HEK293 (cell line): ENCODE measurements at regions not wholly inside any gene's neighbourhood (a gene's known extent, or its start where the extent isn't known, plus 50 kb on each side); places are given as distances from the start of the nearest gene placed in this dataset.

Source experiments
- CTCF ChIA-PET: fragments of 350-600 bp; formaldehyde crosslinking; extraction: SDS; loops from one replicate; lab custom pipeline; 2021; ENCODE audit warnings: antibody characterized with exemption; lab: Yijun Ruan, JAX
- POLR2A ChIA-PET: fragments of 300-600 bp; formaldehyde crosslinking; extraction: SDS; loops from one replicate; lab custom pipeline; 2020; ENCODE audit warnings: antibody characterized with exemption, inconsistent platforms; lab: Yijun Ruan, JAX
- H3K27ac ChIP-seq: fragments of 200-500 bp; sonication (Bioruptor generic); 2 replicates; pipeline ENCODE4 v1.5.1; 2014; ENCODE audit warnings: low read depth, low read length, control low read depth, inconsistent platforms; ENCODE audit errors: extremely low read depth
- H3K36me3 ChIP-seq, 2 experiments: fragments of 200-500 bp in 1 of 2; sonication (Bioruptor generic) in 1 of 2; 1 replicate in 1 of 2; 2 replicates in 1 of 2; pipeline ENCODE4 v1.5.1; 2014 to 2017; ENCODE audit warnings: inconsistent platforms in 2 of 2, low read length in 2 of 2; ENCODE audit not compliant: control insufficient read depth in 2 of 2, insufficient read depth in 1 of 2
- H3K4me1 ChIP-seq: fragments of 200-500 bp; sonication (Bioruptor generic); 2 replicates; pipeline ENCODE4 v1.5.1; 2014; ENCODE audit warnings: mild to moderate bottlenecking, low read length, inconsistent platforms; ENCODE audit not compliant: control insufficient read depth, insufficient read depth
- H3K4me3 ChIP-seq: 2 replicates; pipeline ENCODE4 v1.5.1; 2011; ENCODE audit warnings: low read depth, mild to moderate bottlenecking, control low read depth, low read length, moderate library complexity
- H3K9me3 ChIP-seq: fragments of 200-500 bp; sonication (Bioruptor generic); 2 replicates; pipeline ENCODE4 v1.5.1; 2014; ENCODE audit warnings: low read depth, low read length, inconsistent platforms; ENCODE audit not compliant: control insufficient read depth, insufficient read depth
- BCL11B ChIP-seq: fragments of 450-650 bp; formaldehyde crosslinking; IDR thresholded peaks from 2 replicates; pipeline ENCODE4 v1.5.1; 2016; ENCODE audit warnings: low read depth, missing biosample characterization, missing genetic modification characterization
- CTCF ChIP-seq: fragments of 450-650 bp; formaldehyde crosslinking; IDR thresholded peaks from 2 replicates; pipeline ENCODE4 v1.5.1; 2016; ENCODE audit warnings: missing biosample characterization, missing genetic modification characterization
- ELK4 ChIP-seq: IDR thresholded peaks from 2 replicates; pipeline ENCODE4 v1.6.1; 2011; ENCODE audit warnings: mild to moderate bottlenecking, low read depth, low read length, borderline replicate concordance
- HOXA7 ChIP-seq: sonication (generic); formaldehyde crosslinking; IDR thresholded peaks from 2 replicates; pipeline ENCODE4 v1.8.1; 2022; ENCODE audit warnings: missing genetic modification reagents, borderline replicate concordance
- HOXD13 ChIP-seq: sonication (generic); formaldehyde crosslinking; IDR thresholded peaks from 2 replicates; pipeline ENCODE4 v1.8.0; 2022; ENCODE audit warnings: missing genetic modification reagents, borderline replicate concordance
- KLF1 ChIP-seq: fragments of 450-650 bp; formaldehyde crosslinking; IDR thresholded peaks from 2 replicates; pipeline ENCODE4 v1.5.1; 2016; ENCODE audit warnings: missing biosample characterization, missing genetic modification characterization
- MYNN ChIP-seq: fragments of 450-650 bp; formaldehyde crosslinking; IDR thresholded peaks from 2 replicates; pipeline ENCODE4 v1.5.1; 2016; ENCODE audit warnings: missing biosample characterization, missing genetic modification characterization, borderline replicate concordance
- MZF1 ChIP-seq: fragments of 450-650 bp; formaldehyde crosslinking; IDR thresholded peaks from 2 replicates; pipeline ENCODE4 v1.5.1; 2017; ENCODE audit warnings: missing biosample characterization, missing genetic modification characterization, borderline replicate concordance
- SP3 ChIP-seq: fragments of 450-650 bp; formaldehyde crosslinking; IDR thresholded peaks from 2 replicates; pipeline ENCODE4 v1.5.1; 2016; ENCODE audit warnings: missing biosample characterization, missing genetic modification characterization
- ZFP41 ChIP-seq: fragments of 450-650 bp; formaldehyde crosslinking; IDR thresholded peaks from 2 replicates; pipeline ENCODE4 v1.5.1; 2016; ENCODE audit warnings: missing biosample characterization, missing genetic modification characterization, borderline replicate concordance
- ZNF121 ChIP-seq: fragments of 450-650 bp; formaldehyde crosslinking; IDR thresholded peaks from 2 replicates; pipeline ENCODE4 v1.5.1; 2016; ENCODE audit warnings: missing biosample characterization, missing genetic modification characterization
- ZNF248 ChIP-seq: fragments of 450-650 bp; formaldehyde crosslinking; IDR thresholded peaks from 2 replicates; pipeline ENCODE4 v1.5.1; 2017; ENCODE audit warnings: missing biosample characterization, missing genetic modification characterization
- ZNF280D ChIP-seq: fragments of 450-650 bp; formaldehyde crosslinking; IDR thresholded peaks from 2 replicates; pipeline ENCODE4 v1.5.1; 2016; ENCODE audit warnings: missing biosample characterization, missing genetic modification characterization
- ZNF292 ChIP-seq: fragments of 450-650 bp; formaldehyde crosslinking; IDR thresholded peaks from 2 replicates; pipeline ENCODE4 v1.5.1; 2016; ENCODE audit warnings: low read depth, missing biosample characterization, missing genetic modification characterization, borderline replicate concordance
- ZNF311 ChIP-seq: fragments of 450-650 bp; formaldehyde crosslinking; IDR thresholded peaks from 2 replicates; pipeline ENCODE4 v1.5.1; 2017; ENCODE audit warnings: missing biosample characterization, missing genetic modification characterization, borderline replicate concordance
- ZNF501 ChIP-seq: fragments of 450-650 bp; formaldehyde crosslinking; IDR thresholded peaks from 2 replicates; pipeline ENCODE4 v1.5.1; 2016; ENCODE audit warnings: missing biosample characterization, missing genetic modification characterization
- ZNF529 ChIP-seq: fragments of 450-650 bp; formaldehyde crosslinking; IDR thresholded peaks from 2 replicates; pipeline ENCODE4 v1.5.1; 2017; ENCODE audit warnings: missing genetic modification characterization, missing biosample characterization; ENCODE audit not compliant: insufficient replicate concordance
- ZNF549 ChIP-seq: fragments of 450-650 bp; IDR thresholded peaks from 2 replicates; pipeline ENCODE4 v1.5.1; 2018; ENCODE audit warnings: missing biosample characterization, missing genetic modification characterization, mild to moderate bottlenecking, inconsistent platforms, moderate library complexity
- ZNF610 ChIP-seq: fragments of 450-650 bp; formaldehyde crosslinking; IDR thresholded peaks from 2 replicates; pipeline ENCODE4 v1.5.1; 2016; ENCODE audit warnings: missing biosample characterization, missing genetic modification characterization, borderline replicate concordance
- ZNF707 ChIP-seq: fragments of 450-650 bp; formaldehyde crosslinking; IDR thresholded peaks from 2 replicates; pipeline ENCODE4 v1.5.1; 2016; ENCODE audit warnings: missing biosample characterization, missing genetic modification characterization
- TF ChIP-seq, protein P1 (sequence below): fragments of 450-650 bp; IDR thresholded peaks from 2 replicates; pipeline ENCODE4 v1.5.1; 2018; ENCODE audit warnings: missing biosample characterization, mild to moderate bottlenecking, missing genetic modification characterization
- TF ChIP-seq, protein P2 (sequence below): fragments of 450-650 bp; formaldehyde crosslinking; conservative IDR thresholded peaks from 2 replicates; pipeline ENCODE4 v1.5.1; 2016; ENCODE audit warnings: low read depth, missing biosample characterization, missing genetic modification characterization

DNA sequence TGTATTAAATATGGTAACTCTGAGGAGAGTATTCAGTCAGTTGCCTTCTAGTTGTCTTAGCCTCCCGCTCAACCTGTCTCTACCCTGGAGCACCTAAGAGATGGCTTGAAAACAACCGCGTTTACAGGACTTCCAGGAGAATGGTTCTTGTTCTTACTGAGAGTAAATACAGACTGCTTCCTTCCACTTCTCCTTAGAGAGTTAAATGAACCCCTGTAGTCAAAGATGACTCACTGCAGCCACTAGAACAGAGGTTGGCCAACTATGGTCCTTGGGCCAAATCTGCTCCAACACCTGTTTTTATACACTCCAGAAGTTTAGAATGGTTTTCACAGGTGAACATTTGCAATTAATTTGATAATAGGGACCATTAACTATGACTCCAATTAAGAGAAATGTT is 60.1 kb upstream of the ASB17 start:
- H3K36me3 ChIP-seq, result no peaks in the 10 kb centered on the region
- no peaks in the 10 kb centered on the region for H3K4me1 ChIP-seq
- H3K4me3 ChIP-seq, result no peak overlapping the region
- no peaks in the 10 kb centered on the region for H3K9me3 ChIP-seq
- no peak for TF ChIP-seq ZNF292 (tag by site-specific recombination)
- no peak for TF ChIP-seq ZNF280D
- TF ChIP-seq ZFP41 (tag by site-specific recombination), result no peak
- TF ChIP-seq HOXA7 (CRISPR knock-in tag), result no peak
- TF ChIP-seq ZNF707 (tag by site-specific recombination), result no peak
- TF ChIP-seq ZNF529 (tag by site-specific recombination), result no peak
- TF ChIP-seq, protein P1, sequence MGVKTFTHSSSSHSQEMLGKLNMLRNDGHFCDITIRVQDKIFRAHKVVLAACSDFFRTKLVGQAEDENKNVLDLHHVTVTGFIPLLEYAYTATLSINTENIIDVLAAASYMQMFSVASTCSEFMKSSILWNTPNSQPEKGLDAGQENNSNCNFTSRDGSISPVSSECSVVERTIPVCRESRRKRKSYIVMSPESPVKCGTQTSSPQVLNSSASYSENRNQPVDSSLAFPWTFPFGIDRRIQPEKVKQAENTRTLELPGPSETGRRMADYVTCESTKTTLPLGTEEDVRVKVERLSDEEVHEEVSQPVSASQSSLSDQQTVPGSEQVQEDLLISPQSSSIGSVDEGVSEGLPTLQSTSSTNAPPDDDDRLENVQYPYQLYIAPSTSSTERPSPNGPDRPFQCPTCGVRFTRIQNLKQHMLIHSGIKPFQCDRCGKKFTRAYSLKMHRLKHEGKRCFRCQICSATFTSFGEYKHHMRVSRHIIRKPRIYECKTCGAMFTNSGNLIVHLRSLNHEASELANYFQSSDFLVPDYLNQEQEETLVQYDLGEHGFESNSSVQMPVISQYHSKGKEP (tag by site-specific recombination), result no peak
- TF ChIP-seq SP3, result no peak
- TF ChIP-seq MZF1, result no peak
- TF ChIP-seq ZNF549 (tag by site-specific recombination), result no peak
- TF ChIP-seq ZNF311 (tag by site-specific recombination), result no peak
- no peak for TF ChIP-seq ZNF248 (tag by site-specific recombination)
- no peak for TF ChIP-seq ELK4
- ChIA-PET CTCF (interaction anchor here (0.6 to 1.0 kb wide), 5 partner anchors 13 to 168 kb away, joined by 3 read pairs; no protein-coding TSS in a partner anchor), POLR2A (no interaction called here)
- H3K27ac ChIP-seq, result no peak overlapping the region

DNA sequence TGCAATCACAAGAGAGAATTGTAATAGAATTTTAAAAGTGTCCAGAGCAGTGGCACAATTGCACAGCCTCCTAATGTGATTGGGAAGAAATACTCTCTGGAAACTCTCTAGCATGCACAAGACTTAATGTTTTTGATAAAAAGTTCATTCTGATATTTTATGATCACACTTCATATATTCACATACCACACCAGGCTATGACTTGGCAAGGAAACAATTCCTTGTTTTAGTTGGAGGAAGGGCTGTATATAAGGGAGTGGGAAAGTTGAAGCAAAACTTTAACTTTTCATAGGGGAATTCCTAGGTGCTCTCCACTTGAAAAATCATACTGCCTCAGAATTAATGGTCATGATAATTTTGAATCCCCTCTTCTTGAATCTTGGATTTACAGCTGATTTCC is 61.5 kb upstream of the ASB17 start:
- Histone ChIP-seq H3K4me1 (no peaks in the 10 kb centered on the region), H3K36me3 (no peaks in the 10 kb centered on the region), H3K27ac (no peak overlapping the region), H3K9me3 (no peaks in the 10 kb centered on the region), H3K4me3 (no peak overlapping the region)
- CTCF ChIA-PET, result interaction anchor here (0.7 to 1.1 kb wide), 3 partner anchors 16 to 68 kb away, joined by 3 read pairs; no protein-coding TSS in a partner anchor
- POLR2A ChIA-PET, result no interaction called here
- TF ChIP-seq MYNN (tag by site-specific recombination) (no peak), CTCF (tag by site-specific recombination) (no peak), ZNF121 (tag by site-specific recombination) (no peak), KLF1 (no peak), ZNF501 (tag by site-specific recombination) (no peak), BCL11B (no peak), HOXD13 (CRISPR knock-in tag) (no peak), ZNF610 (no peak)
- TF ChIP-seq, protein P2, sequence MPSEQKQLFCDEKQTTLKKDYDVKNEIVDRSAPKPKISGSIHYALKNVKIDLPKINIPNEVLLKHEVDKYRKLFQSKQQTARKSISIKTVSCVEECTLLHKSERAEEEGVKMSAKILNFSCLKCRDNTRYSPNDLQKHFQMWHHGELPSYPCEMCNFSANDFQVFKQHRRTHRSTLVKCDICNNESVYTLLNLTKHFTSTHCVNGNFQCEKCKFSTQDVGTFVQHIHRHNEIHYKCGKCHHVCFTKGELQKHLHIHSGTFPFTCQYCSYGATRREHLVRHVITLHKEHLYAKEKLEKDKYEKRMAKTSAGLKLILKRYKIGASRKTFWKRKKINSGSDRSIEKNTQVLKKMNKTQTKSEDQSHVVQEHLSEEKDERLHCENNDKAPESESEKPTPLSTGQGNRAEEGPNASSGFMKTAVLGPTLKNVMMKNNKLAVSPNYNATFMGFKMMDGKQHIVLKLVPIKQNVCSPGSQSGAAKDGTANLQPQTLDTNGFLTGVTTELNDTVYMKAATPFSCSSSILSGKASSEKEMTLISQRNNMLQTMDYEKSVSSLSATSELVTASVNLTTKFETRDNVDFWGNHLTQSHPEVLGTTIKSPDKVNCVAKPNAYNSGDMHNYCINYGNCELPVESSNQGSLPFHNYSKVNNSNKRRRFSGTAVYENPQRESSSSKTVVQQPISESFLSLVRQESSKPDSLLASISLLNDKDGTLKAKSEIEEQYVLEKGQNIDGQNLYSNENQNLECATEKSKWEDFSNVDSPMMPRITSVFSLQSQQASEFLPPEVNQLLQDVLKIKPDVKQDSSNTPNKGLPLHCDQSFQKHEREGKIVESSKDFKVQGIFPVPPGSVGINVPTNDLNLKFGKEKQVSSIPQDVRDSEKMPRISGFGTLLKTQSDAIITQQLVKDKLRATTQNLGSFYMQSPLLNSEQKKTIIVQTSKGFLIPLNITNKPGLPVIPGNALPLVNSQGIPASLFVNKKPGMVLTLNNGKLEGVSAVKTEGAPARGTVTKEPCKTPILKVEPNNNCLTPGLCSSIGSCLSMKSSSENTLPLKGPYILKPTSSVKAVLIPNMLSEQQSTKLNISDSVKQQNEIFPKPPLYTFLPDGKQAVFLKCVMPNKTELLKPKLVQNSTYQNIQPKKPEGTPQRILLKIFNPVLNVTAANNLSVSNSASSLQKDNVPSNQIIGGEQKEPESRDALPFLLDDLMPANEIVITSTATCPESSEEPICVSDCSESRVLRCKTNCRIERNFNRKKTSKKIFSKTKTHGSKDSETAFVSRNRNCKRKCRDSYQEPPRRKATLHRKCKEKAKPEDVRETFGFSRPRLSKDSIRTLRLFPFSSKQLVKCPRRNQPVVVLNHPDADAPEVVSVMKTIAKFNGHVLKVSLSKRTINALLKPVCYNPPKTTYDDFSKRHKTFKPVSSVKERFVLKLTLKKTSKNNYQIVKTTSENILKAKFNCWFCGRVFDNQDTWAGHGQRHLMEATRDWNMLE (tag by site-specific recombination), result no peak
